Activated T-helper 17 cell treated with anti-CD3 and anti-CD28 coated beads, Interleukin-2, amount 50 U/mL, for 72 hours (primary cell): ENCODE measurements at regions not wholly inside any gene's neighbourhood (a gene's known extent, or its start where the extent isn't known, plus 50 kb on each side); places are given as distances from the start of the nearest gene placed in this dataset.
"Not testable (repeated sequence)": the region's sequence is repeated elsewhere in the genome, so short reads cannot be mapped to it uniquely, and the experiment has no call there.

Experiments used
- ATAC-seq: fragments of 150-1000 bp; cut with Tn5 transposase; replicated peaks from 2 replicates; pipeline ENCODE4 v1.10.0; 2021; ENCODE audit warnings: mild to moderate bottlenecking, moderate library complexity
- H3K27ac Mint-ChIP-seq: one replicate; pipeline ENCODE4 v1.8.0; 2022; ENCODE audit warnings: mixed read lengths
- H3K27me3 Mint-ChIP-seq: one replicate; pipeline ENCODE4 v1.8.0; 2022; ENCODE audit warnings: mixed read lengths
- H3K36me3 Mint-ChIP-seq: one replicate; pipeline ENCODE4 v1.8.0; 2022; ENCODE audit warnings: low read depth, mild to moderate bottlenecking, mixed read lengths
- H3K4me1 Mint-ChIP-seq: one replicate; pipeline ENCODE4 v1.8.0; 2022; ENCODE audit warnings: mixed read lengths
- H3K4me3 Mint-ChIP-seq: one replicate; pipeline ENCODE4 v1.8.0; 2022; ENCODE audit warnings: mild to moderate bottlenecking, mixed read lengths
- H3K9me3 Mint-ChIP-seq: one replicate; pipeline ENCODE4 v1.8.0; 2022; ENCODE audit warnings: mixed read lengths

DNA sequence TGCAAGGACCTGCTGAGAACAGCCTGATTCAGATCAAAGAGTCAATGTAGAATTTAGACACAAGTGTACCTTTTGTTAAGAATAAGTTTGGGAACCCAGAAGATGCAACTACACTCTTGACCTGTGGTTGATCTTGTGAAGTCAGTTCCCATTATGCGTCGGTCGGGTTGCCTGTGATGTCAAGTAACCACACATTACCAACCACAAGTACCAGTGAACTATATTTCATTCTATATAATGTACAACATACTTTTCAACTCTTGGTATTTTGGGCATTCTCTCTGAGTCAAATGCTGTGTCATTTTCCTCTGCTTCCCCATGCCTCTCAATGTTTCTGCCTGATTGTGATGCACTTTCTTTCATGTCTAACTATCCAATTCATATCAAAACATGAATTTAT, 426.2 kb downstream of the ETV1 start:
- ATAC-seq: peak; percentile 63
- no peaks in the 10 kb centered on the region for H3K36me3 Mint-ChIP-seq
- H3K27ac Mint-ChIP-seq: no peak overlapping the region
- no peaks in the 10 kb centered on the region for H3K27me3 Mint-ChIP-seq
- H3K4me1 Mint-ChIP-seq: no peaks in the 10 kb centered on the region
- H3K9me3 Mint-ChIP-seq: no peaks in the 10 kb centered on the region
- no peak overlapping the region for H3K4me3 Mint-ChIP-seq

DNA sequence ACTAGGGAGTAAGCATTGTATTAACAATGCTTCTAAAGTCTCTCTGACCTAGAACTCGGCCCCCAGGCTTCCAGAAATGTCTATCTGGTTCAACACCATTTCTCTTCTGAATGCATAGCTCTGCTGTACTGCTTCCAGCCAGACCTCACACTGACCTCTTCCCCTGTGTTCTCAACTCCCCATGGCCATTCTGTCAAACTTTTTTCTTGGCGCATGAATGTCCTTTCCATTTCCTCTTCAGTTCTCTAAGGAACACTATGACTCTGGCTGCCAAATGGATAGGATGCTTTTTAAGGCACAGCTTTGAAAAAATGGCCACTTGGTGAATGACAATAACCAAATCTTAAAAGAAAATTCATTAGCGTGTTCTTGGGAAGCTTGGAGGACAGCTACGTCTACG, 425.8 kb downstream of the ETV1 start:
- no peak overlapping the region for H3K27ac Mint-ChIP-seq
- H3K4me1 Mint-ChIP-seq: no peaks in the 10 kb centered on the region
- ATAC-seq: no peak
- no peaks in the 10 kb centered on the region for H3K27me3 Mint-ChIP-seq
- H3K36me3 Mint-ChIP-seq: no peaks in the 10 kb centered on the region
- no peaks in the 10 kb centered on the region for H3K9me3 Mint-ChIP-seq
- no peak overlapping the region for H3K4me3 Mint-ChIP-seq

DNA sequence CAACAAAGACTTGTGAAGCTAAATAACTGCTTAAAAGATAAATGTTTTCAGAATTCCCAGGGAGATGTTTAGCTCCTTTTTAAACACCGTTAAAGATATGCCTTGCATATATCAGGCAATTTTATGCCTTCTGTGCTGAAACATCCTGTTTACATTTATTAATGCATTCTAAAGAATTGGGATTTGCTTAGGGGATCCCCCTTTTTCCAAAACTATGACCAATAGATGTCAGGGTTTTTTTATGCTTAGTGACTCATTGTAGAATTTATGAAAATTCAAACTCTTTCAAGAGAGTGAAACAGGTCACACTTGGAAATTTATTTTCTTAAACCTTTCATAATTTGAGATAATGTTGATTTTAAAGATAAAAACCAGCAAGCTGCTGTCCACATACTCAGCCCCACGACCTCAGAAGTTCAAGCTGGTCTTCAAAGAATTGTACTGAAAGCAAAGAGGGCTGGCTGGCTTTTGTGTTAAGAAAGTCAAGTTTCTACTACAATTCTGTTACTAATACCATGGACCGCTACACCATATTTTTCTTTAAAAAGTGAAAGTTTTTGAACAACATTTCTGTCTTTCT, 411.8 kb downstream of the ETV1 start:
- Mint-ChIP-seq H3K4me1 (no peaks in the 10 kb centered on the region), H3K4me3 (no peak overlapping the region), H3K27me3 (peaks cover 4% of the 10 kb centered on the region), H3K9me3 (no peaks in the 10 kb centered on the region), H3K36me3 (no peaks in the 10 kb centered on the region), H3K27ac (no peak overlapping the region)
- ATAC-seq: no peak

DNA sequence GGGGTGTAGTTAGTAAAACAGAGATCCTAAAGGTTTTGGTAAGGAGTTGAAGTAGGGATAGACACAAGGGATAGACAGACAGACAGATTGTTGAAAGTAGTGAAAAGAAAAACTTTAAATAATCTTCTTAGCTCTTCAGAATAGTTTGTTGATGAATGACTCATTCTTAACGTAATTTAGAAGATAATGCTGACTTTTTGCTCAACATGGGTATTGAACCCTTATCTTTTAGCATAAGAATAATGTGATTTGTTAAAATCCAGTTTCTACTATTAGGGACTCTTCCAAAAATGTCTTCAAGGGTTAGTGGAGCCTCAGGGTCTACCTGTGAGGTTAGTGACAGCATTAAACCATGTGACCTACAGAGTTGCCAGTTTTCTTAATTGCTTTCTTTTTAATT, 411.2 kb downstream of the ETV1 start:
- no peak overlapping the region for H3K4me3 Mint-ChIP-seq
- H3K27ac Mint-ChIP-seq: no peak overlapping the region
- H3K9me3 Mint-ChIP-seq: no peaks in the 10 kb centered on the region
- ATAC-seq: no peak
- peaks cover 4% of the 10 kb centered on the region for H3K27me3 Mint-ChIP-seq
- no peaks in the 10 kb centered on the region for H3K36me3 Mint-ChIP-seq
- H3K4me1 Mint-ChIP-seq: no peaks in the 10 kb centered on the region

DNA sequence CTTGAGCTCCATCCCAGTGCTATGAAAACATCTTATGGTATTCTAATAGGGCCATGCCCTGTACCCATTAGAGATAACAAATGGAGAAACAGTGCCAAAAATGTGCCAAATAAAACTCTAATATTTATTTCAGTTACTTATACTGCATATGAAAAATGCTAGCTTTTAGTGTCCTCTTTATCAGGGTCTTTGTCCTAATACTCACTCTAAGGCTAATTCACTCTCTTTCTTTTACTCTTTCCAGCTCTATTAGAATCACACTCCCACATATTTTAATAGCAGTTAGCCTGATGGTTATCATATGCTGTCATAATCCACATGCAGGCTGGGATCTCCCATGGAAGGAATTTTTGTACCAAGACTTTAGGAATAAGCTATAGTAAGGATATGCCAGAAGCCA, 408.4 kb downstream of the ETV1 start:
- Mint-ChIP-seq H3K27ac (no peak overlapping the region), H3K9me3 (no peaks in the 10 kb centered on the region), H3K4me1 (no peaks in the 10 kb centered on the region), H3K36me3 (no peaks in the 10 kb centered on the region), H3K27me3 (no peaks in the 10 kb centered on the region), H3K4me3 (no peak overlapping the region)
- no peak for ATAC-seq

DNA sequence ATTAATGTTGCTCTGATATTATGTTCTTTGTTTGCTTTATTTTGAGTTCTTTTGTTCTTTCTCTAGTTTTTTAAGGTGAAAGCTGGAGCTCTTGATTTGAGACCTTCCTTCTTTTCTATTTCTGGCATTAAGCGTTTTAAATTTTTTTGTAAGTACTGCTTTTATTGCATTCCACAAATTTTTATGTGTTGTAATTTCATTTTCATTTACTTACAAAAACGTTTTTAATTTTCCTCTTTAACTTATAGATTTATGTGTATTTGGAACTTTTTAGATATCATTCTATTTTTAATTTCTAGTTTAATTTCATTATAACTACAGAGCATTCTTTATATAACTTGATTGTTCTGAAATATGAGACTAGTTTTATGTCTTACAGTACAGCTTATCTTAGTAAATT, 395.6 kb downstream of the ETV1 start:
- no peak for ATAC-seq
- Mint-ChIP-seq H3K4me3 (no peak overlapping the region), H3K9me3 (no peaks in the 10 kb centered on the region), H3K4me1 (no peaks in the 10 kb centered on the region), H3K36me3 (no peaks in the 10 kb centered on the region), H3K27ac (no peak overlapping the region), H3K27me3 (no peaks in the 10 kb centered on the region)

DNA sequence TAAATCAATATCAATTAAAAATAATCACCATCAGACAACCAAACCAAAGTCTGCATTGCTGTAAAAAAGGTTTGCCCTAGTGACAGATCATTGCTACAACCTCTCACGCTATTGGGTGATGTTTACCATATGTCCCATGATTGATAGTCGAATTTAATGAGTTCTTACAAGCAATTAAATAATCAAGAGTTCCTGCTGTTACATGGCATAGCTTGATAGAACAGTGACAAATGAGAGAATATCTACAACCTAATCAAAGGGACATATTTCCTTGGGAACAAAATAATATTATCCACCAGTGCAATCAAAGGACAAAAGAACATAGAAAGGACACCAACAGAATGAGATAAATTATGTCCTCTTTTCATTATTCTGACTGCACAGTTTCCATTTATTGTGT, 387.4 kb downstream of the ETV1 start:
- Mint-ChIP-seq H3K27ac (no peak overlapping the region), H3K4me1 (no peaks in the 10 kb centered on the region), H3K27me3 (no peaks in the 10 kb centered on the region)

DNA sequence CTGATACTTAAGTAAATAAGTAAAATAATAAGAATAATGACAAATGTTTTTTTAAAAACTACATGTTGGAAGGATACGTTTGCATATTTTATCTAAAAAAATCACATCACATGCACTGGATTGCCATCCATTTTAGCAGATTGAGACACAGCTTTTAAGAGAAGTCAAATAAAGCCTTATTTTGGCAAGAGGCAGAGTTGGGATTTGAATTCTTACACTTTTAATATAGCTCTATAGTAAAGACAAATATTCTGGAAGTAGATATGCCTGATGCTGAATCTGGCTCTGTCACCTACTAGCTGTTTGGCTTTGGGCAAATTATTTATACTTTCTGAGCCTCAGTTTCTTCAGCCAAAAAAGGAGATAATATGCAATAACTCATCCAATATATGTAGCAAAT, 386.4 kb downstream of the ETV1 start:
- no peaks in the 10 kb centered on the region for H3K36me3 Mint-ChIP-seq
- no peaks in the 10 kb centered on the region for H3K27me3 Mint-ChIP-seq
- H3K9me3 Mint-ChIP-seq: no peaks in the 10 kb centered on the region
- H3K27ac Mint-ChIP-seq: no peak overlapping the region
- no peak for ATAC-seq
- no peak overlapping the region for H3K4me3 Mint-ChIP-seq
- H3K4me1 Mint-ChIP-seq: no peaks in the 10 kb centered on the region

More for the DNA sequence above, 387.4 kb downstream of the ETV1 start:
- Mint-ChIP-seq H3K4me3 (no peak overlapping the region), H3K9me3 (no peaks in the 10 kb centered on the region), H3K36me3 (no peaks in the 10 kb centered on the region)
- no peak for ATAC-seq

DNA sequence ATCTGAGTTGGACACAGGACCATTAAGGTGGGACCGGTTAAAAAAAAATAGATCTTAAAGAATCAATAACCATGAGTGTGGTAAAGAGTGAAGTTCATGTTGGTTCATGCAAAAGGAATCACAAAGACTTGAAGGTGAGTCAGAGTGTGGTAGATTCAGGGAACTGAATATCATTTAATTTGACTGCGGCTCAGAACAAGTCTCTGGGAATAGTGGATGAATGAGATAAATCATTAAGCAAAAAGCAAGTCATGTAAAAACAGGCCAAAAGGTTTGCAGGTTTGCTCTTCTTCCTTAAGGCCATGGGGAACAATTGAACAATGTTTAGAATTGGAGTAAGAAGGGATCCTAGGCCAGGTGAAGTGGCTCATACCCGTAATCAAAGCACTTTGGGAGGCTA, 385.8 kb downstream of the ETV1 start:
- Mint-ChIP-seq H3K27me3 (no peaks in the 10 kb centered on the region), H3K27ac (no peak overlapping the region), H3K36me3 (no peaks in the 10 kb centered on the region), H3K4me1 (no peaks in the 10 kb centered on the region), H3K9me3 (no peaks in the 10 kb centered on the region), H3K4me3 (no peak overlapping the region)
- no peak for ATAC-seq

DNA sequence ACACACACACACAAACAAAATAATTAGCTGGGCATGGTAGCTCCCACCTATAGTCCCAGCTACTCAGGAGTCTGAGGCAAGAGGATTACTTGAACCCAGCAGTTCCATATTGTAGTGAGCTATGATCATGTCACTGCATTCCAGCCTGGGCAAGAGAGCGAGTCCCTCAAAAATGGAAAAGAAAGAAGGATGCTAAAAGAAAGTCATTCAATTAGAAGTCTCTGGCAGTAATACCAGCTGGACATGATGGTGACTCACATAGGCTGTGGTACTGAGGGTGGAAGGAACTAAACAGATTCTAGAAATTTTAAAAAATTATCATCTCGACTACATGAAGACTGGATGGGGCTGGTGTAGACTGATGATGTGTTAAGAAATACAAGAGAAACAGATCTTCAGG, 385.3 kb downstream of the ETV1 start:
- no peaks in the 10 kb centered on the region for H3K36me3 Mint-ChIP-seq
- H3K27me3 Mint-ChIP-seq: no peaks in the 10 kb centered on the region
- no peak overlapping the region for H3K4me3 Mint-ChIP-seq
- H3K27ac Mint-ChIP-seq: no peak overlapping the region
- no peaks in the 10 kb centered on the region for H3K4me1 Mint-ChIP-seq
- no peak for ATAC-seq
- no peaks in the 10 kb centered on the region for H3K9me3 Mint-ChIP-seq

DNA sequence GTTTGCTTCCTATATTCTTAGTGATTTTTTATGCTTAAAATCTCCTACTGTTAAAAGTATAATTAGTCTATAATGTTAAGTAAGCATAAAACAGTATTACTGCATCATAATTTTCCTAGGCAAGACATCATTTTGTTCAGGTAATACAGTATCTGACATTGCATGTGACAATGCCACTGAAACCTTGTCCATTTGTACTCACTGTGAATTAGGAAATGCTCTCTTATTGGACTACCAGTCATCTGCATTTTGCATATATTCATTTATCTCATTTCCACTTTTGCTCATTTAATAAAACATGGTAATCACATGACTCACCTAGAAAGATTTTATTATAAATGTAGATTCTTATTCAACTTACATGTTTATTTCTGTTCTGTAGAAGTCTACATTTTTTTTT, 379.1 kb downstream of the ETV1 start:
- ATAC-seq: no peak
- Mint-ChIP-seq H3K27me3 (no peaks in the 10 kb centered on the region), H3K9me3 (no peaks in the 10 kb centered on the region), H3K36me3 (no peaks in the 10 kb centered on the region), H3K27ac (no peak overlapping the region), H3K4me3 (no peak overlapping the region), H3K4me1 (no peaks in the 10 kb centered on the region)

DNA sequence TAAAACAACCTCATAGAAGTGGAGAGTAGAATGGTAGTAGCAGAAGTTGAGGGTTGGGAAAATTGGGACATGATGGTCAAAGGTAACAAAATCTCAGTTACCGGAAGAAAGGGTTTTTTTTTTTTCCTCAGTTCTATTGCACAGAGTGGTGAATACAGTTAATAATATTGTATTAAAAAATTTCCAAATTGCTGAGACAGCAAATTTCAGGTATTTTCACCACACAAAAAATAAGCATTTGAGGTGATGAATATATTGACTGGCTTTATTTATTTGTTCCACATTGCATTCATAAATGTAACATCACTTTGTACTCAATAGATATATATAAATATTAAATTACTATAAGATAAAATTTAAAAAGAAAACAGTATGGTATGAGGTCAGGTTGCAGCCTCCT, 373.8 kb downstream of the ETV1 start:
- ATAC-seq: no peak
- no peaks in the 10 kb centered on the region for H3K27me3 Mint-ChIP-seq
- no peak overlapping the region for H3K27ac Mint-ChIP-seq
- no peak overlapping the region for H3K4me3 Mint-ChIP-seq
- H3K36me3 Mint-ChIP-seq: no peaks in the 10 kb centered on the region
- H3K4me1 Mint-ChIP-seq: no peaks in the 10 kb centered on the region
- no peaks in the 10 kb centered on the region for H3K9me3 Mint-ChIP-seq

DNA sequence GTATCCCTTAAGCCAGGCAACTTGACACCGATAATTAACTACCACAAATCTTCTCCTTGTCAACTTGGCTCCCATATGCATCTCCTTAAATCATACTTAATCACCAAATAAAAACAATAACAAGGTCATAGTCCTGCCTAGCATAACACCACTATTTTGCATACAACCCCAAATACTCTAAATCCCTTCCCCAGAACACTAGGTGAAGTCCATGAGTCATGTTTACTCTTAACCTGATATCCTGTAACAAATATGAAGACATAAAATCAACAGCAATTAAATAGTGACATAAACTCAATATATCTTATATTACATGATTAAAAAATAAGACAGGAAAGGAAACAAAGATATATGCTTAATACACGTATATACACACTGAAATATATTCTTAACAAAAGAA, 362.0 kb downstream of the ETV1 start:
- no peaks in the 10 kb centered on the region for H3K36me3 Mint-ChIP-seq
- H3K27ac Mint-ChIP-seq: no peak overlapping the region
- no peaks in the 10 kb centered on the region for H3K9me3 Mint-ChIP-seq
- H3K4me3 Mint-ChIP-seq: no peak overlapping the region
- ATAC-seq: no peak
- H3K27me3 Mint-ChIP-seq: no peaks in the 10 kb centered on the region
- no peaks in the 10 kb centered on the region for H3K4me1 Mint-ChIP-seq

DNA sequence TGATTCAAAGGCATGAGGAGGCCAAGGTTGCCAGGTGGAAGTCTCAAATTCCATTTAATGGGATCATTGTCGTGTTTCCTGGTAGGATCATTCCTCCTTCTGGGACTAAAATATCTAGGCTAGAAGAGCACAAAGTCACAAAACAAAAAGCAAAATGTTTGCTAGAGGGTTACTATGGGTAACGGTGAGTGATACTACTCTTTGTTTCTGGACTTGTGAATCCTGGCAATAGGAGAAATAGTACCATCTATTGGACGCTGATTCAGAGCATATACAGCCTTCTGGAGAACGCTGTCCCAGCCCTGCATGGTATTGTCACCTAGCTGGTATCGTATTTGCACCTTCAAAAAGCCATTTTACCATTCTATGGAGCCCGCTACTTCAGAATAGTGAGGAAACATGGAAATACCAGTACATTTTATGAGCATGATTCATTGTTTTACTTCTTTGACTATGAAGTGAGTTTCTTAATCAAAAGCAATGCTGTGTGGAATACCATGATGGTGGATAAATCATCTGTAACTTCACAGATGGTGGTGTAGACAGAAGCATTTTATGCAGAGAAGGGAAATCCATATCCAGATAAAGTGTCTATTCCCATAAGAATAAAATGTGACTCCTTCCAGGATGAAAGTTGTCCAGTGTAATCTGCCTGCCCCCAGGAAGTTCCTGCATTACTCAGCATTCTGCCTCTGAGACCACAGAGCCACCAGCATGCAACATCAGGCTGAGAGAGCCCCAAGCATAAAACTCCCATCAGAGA, 361.0 kb downstream of the ETV1 start:
- Mint-ChIP-seq H3K9me3 (no peaks in the 10 kb centered on the region), H3K4me1 (no peaks in the 10 kb centered on the region), H3K4me3 (no peak overlapping the region), H3K36me3 (no peaks in the 10 kb centered on the region), H3K27ac (no peak overlapping the region), H3K27me3 (no peaks in the 10 kb centered on the region)
- ATAC-seq: no peak

DNA sequence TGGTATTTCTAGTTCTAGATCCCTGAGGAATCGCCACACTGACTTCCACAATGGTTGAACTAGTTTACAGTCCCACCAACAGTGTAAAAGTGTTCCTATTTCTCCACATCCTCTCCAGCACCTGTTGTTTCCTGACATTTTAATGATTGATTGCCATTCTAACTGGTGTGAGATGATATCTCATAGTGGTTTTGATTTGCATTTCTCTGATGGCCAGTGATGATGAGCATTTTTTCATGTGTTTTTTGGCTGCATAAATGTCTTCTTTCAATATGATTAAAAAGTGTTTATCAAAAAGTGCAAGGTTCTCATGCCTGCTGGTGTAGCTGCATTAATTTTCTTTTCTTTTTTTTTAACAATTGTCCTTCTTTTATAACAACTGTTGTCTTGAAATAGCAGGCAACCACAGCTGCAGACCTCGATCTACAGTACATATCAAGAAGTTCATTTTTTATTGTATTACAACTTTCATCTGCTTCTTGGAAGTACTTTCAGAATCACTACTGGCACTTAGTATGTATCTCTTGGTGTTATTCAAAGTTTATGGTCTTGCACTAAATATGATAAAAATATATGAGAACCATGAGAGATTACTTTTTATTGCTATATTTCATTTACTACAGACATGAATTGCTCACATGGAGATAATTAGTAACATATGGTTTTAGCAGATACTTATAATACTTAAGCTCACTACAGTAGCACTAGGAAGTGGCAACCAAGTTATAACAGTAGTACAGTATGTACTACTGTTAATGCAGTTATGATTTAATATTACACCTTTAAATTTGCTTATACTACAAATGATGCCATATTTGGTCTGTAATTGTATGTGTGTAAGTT, 358.0 kb downstream of the ETV1 start:
- H3K27me3 Mint-ChIP-seq, H3K27ac Mint-ChIP-seq, H3K4me1 Mint-ChIP-seq, H3K4me3 Mint-ChIP-seq, H3K9me3 Mint-ChIP-seq, ATAC-seq, H3K36me3 Mint-ChIP-seq: not testable (repeated sequence)
